ENCODE measurements at regions not wholly inside any gene's neighbourhood (a gene's known extent, or its start where the extent isn't known, plus 50 kb on each side); places are given as distances from the start of the nearest gene placed in this dataset.

DNA sequence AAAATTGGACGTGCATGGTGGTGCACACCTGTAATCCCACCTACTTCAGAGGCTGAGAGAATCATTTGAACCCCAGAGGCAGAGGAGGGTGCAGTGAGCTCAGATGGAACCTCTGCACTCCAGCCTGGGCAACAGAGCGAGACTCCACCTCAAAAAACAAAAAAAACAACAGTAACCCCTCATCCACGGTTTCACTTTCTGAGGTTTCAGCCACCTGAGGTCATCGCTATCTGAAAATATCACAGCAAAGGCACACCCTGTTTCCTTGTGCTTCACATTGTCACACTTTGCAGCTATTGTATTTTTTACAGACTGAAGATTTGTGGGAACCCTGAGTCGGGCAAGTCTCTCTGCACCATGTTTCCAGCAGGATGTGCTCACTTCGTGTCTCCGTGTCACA is 54.1 kb upstream of the FOXQ1 start:
- no peak for DNase-seq

DNA sequence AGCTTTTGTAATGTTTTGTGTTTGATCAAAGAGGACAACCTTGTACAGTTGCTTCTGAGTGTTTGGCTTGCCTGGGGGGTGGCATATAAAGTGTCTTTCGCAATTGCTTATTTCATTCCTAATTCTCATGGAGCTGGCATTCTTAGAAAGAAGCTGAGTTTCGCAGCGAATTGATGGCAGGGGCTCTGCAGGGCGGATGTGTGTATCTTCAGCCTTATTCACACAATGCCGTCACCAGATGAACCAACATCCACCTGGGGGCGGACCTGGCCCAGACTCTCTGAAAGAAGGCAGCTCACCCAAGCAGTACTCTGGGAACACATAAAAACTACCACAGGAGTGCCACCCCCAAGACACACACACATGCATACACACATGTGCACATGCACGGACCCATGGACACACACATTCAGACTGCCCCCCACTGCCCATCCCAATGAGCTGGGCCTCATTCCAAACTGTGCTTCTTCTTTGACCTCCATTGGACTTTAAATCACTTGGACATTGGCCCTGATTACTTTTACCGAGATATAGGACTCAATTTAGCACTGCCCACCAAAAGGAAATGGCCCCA is 55.4 kb upstream of the FOXQ1 start:
- DNase-seq: no peak

GRCh38 chr6:1255636-1256365 is 56.1 kb upstream of the FOXQ1 start:
- no peak for DNase-seq

DNA sequence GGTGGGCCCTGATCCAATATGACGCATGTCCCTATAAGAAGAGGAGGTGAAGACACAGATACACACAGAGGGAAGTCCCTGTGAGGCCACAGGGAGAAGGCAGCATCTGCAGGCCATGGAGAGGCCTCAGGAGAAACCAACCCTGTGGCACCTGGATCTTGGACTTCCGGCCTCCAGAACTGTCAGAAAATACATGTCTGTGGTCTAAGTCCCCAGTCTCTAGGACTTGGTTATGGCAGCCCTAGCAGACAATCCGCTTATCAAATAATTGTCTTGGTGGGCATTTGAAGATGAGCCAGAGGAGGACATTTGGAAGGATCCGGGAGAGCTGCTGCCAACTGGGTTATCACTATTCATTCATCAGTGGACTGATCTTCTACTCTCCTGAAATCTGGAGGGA is 57.6 kb upstream of the FOXQ1 start:
- no peak for DNase-seq

DNA sequence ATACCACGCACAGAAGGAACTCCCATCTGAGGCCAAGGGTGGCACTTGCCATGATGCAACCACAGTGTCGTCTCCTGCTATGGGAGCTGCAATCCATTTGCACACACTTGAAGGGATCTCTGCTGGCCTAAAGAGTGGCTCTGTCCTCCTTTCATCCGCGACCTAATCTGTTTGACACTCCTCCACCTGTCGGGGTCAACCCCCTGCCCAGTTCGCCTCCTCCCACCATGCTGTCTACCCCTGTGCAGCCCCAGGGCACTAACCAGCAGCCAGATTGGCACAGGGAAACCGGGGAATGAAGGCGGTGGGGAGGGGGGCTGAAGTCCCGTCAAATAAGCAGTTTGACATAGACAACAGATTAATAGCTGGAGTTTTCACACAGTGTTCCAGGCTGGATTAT is 58.1 kb upstream of the FOXQ1 start:
- no peak for DNase-seq

- no peak for DNase-seq
Observed at GRCh38 chr6:1251198-1252155, 60.4 kb upstream of the FOXQ1 start.

GRCh38 chr6:1250489-1251197 is 61.3 kb upstream of the FOXQ1 start:
- DNase-seq: no peak

DNA sequence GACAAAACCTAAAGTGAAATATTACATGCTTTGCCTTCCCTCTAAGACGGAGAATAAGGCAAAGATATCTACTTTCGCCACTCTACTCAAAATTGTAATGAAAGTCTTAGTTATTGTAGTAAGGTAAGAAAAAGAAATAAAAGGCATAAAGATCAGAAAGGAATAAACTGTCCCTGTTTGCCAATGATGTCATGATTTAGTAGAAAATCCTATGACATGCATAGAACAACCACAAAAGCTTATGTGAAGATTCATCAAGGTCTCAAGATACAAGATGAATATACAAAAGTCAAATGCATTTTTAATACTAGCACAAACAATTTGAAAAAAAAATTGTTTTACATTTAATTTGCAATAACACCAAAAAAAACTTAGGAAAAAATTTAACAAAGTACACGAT is 64.0 kb upstream of the FOXQ1 start:
- DNase-seq: no peak

DNA sequence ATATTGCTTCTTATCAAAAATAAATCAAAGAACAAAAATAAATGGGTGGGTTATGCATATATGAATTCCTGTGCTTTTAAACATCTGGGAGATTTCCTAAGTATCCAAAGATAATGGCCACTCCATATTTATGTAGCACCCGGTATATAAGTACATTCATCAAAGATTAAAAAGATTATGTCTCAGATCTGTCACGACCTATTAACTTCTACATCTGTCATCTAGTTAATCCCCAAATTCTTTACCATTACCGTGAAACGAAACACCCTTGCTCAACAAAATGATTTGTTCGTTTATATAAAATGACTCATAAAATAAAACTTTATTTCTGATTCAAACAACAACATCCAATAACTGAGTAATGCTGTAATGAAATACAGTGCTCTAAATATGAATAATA is 64.8 kb upstream of the FOXQ1 start:
- DNase-seq: no peak

GRCh38 chr6:1244941-1245340 is 67.0 kb upstream of the FOXQ1 start:
- DNase-seq: no peak

DNA sequence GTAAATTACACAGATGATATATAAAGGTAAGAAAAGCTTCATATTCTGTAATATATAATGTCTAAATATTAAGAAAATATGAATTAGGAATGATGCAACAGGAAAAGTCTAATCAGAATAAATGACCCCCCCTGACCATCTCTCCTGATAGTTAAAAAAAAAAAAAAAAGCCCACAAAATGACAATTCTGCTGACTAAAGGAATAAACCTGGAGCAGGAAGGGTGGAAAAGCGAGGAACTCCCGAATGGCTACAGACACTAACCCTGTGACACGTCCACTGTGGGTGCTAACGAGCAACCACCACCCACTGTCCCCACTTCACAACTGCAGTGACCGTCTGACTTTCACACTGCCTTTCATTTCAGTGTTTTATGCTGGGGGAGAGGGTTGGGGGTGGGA is 67.6 kb upstream of the FOXQ1 start:
- DNase-seq: no peak

DNA sequence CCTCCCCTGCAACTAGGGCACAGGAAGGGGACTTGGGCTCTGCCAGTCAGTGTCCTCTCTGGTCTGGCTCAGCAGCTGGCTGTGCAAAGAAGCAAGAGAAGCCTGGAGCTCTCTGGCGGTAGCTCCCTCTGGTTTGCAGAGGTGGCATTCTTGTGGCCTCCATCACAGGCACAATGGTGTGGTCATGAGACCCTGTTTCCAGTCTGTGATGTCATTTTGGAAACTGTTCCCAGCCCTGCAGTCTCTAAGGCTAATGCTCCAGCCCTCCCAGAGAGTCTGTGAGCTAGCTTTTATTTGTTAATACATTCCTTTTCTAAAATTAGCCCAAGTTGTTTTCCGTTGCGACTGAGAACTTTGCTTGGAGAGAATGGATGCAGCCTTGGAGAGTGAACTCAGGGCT is 69.5 kb upstream of the FOXQ1 start:
- DNase-seq: no peak

DNA sequence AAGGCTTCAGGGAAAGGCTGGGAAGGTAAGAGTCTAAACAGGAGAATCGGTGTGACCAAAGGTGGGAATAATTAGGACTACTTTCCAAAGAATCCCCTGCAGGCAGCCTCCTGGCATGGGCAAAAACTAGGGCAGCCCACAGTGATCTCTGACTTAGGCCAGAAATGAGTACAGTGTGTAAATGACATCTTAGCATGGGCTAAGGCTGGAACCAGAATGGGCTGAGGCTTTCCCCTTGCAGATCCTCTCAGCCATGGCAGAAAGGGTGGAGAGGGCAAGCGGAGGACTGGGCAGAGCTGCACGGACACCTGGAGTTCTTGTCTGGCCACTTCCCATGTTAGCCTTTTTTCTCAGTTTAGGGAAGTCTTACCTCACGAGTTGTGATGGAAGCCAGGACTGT is 69.9 kb upstream of the FOXQ1 start:
- DNase-seq: no peak

- DNase-seq: no peak
Observed at GRCh38 chr6:1240766-1241318, 71.1 kb upstream of the FOXQ1 start.

DNA sequence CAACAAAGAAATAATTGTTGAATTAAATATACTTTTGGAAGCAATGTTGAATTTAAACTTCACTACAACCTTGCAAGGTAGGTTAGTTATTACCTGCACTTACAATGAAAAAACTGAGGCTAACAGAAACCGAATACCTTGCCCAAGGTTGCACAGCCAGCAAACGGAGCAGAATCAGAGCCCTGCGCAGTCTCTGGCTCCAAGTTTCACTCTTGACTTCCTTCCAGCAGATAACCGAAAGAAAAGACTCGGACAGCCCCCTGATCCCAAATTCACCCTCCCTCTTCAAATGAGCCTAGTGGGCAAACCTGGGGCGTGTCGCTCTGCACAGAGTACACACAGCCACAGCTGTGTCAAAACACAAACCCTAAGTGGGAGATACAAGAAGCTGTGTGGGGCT is 72.1 kb upstream of the FOXQ1 start:
- DNase-seq: no peak

- DNase-seq: no peak
Observed at GRCh38 chr6:1238040-1238439, 73.9 kb upstream of the FOXQ1 start.

GRCh38 chr6:1237636-1238035 is 74.3 kb upstream of the FOXQ1 start:
- DNase-seq: no peak

DNA sequence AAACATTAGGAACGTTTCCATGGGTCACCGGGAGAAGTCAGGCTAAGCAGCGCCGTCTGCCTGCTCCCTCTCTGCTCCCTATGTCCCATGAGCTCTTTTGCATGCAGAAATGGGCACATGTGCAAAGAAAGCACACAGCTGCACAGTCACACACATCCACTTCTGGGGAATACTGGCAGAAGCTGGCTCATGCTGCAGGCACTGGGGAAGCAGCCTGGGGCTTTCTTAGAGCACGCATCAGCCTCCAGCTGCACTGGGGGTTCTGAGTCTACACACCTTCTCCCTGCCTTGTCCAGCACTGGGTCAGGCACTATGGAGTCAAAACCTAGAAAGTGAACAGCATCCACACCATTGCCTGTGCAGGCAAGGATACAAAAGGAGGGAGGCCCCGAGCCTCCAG is 76.1 kb upstream of the FOXQ1 start:
- DNase-seq: no peak

- no peak for DNase-seq
Observed at GRCh38 chr6:1233924-1234323, 78.0 kb upstream of the FOXQ1 start.

GRCh38 chr6:1232578-1232977 is 79.3 kb upstream of the FOXQ1 start:
- no peak for DNase-seq

- DNase-seq: no peak
Observed at GRCh38 chr6:1231941-1232340, 80.0 kb upstream of the FOXQ1 start.

- no peak for DNase-seq
Observed at GRCh38 chr6:1230689-1231605, 81.0 kb upstream of the FOXQ1 start.

All from CD4-positive, alpha-beta T cell treated with Interleukin-21 for 1 hour (primary cell).